ENCODE measurements at regions not wholly inside any gene's neighbourhood (a gene's known extent, or its start where the extent isn't known, plus 50 kb on each side); places are given as distances from the start of the nearest gene placed in this dataset.

DNA sequence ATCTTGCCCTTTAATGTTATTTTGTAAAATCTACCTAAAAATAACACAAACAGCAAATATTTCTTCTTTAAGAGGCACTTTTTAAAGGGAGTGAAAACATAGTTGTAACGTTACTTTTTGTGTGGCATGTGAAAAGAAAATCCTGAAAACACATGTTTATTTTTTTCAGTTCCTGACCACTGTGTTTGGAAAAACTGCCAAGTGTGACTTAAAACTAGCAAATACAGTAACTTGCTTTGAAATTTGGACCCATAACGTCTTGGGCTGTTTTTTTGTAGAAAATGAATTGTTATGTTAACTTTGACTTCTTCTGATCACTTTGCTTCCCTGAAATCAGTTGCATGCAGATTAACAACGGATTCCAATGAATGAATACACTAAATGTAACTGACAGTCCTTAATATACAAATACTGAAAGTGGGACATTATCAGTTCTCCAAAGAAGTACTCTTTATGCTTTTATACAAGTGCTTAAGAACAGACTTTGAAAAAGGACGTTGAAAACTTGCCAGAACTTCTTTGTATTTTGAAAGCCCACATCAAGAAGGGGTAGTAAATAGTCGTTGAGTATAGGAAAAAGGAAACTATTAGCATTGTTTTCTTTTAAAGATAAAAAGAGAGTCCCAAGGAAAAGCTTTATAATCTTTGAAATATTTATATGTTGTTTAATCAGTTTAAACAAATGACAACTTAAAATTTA is 96.1 kb upstream of the ZEB2 start:
- TF ChIP-seq, protein P1, sequence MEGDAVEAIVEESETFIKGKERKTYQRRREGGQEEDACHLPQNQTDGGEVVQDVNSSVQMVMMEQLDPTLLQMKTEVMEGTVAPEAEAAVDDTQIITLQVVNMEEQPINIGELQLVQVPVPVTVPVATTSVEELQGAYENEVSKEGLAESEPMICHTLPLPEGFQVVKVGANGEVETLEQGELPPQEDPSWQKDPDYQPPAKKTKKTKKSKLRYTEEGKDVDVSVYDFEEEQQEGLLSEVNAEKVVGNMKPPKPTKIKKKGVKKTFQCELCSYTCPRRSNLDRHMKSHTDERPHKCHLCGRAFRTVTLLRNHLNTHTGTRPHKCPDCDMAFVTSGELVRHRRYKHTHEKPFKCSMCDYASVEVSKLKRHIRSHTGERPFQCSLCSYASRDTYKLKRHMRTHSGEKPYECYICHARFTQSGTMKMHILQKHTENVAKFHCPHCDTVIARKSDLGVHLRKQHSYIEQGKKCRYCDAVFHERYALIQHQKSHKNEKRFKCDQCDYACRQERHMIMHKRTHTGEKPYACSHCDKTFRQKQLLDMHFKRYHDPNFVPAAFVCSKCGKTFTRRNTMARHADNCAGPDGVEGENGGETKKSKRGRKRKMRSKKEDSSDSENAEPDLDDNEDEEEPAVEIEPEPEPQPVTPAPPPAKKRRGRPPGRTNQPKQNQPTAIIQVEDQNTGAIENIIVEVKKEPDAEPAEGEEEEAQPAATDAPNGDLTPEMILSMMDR (IDR thresholded peaks at IDR 0.05; ENCODE audit: insufficient read depth, low read depth, low read length) = no peak
- no peak for TF ChIP-seq EZH2 (IDR thresholded peaks at IDR 0.05; ENCODE audit: insufficient read depth, low read length)

All from astrocyte (in vitro differentiated cells and primary cell).